Neural cell (in vitro differentiated cells): ENCODE measurements at regions not wholly inside any gene's neighbourhood (a gene's known extent, or its start where the extent isn't known, plus 50 kb on each side); places are given as distances from the start of the nearest gene placed in this dataset.

Source experiments
- CTCF ChIP-seq: fragments of 450-650 bp; IDR thresholded peaks from 2 replicates; pipeline ENCODE4 v1.5.1; 2014; ENCODE audit warnings: antibody characterized with exemption, mild to moderate bottlenecking, moderate library complexity; ENCODE audit not compliant: poor library complexity, severe bottlenecking
- EP300 ChIP-seq: fragments of 450-650 bp; conservative IDR thresholded peaks from 2 replicates; pipeline ENCODE4 v1.6.1; 2014; ENCODE audit warnings: antibody characterized with exemption, mild to moderate bottlenecking, moderate library complexity; ENCODE audit not compliant: poor library complexity, severe bottlenecking
- EZH2 ChIP-seq: fragments of 200-600, 300-800 bp; shearing (Covaris generic), sonication (generic); IDR thresholded peaks from 2 replicates; pipeline ENCODE4 v1.6.1; 2014; ENCODE audit warnings: antibody characterized with exemption, low read length, borderline replicate concordance, mild to moderate bottlenecking; ENCODE audit not compliant: insufficient read depth, poor library complexity, severe bottlenecking
- MXI1 ChIP-seq: fragments of 450-650 bp; conservative IDR thresholded peaks from 2 replicates; pipeline ENCODE4 v1.6.1; 2014; ENCODE audit warnings: antibody characterized with exemption, mild to moderate bottlenecking; ENCODE audit not compliant: poor library complexity, severe bottlenecking
- POLR2AphosphoS5 ChIP-seq: IDR thresholded peaks from 2 replicates; pipeline ENCODE4 v1.6.1; 2012
- RAD21 ChIP-seq: fragments of 450-650 bp; conservative IDR thresholded peaks from 2 replicates; pipeline ENCODE4 v1.6.1; 2014; ENCODE audit warnings: antibody characterized with exemption, mild to moderate bottlenecking, moderate library complexity
- REST ChIP-seq: IDR thresholded peaks from 2 replicates; pipeline ENCODE4 v1.6.1; 2012; ENCODE audit warnings: borderline replicate concordance
- SMC3 ChIP-seq: fragments of 450-650 bp; conservative IDR thresholded peaks from 2 replicates; pipeline ENCODE4 v1.6.1; 2014; ENCODE audit warnings: antibody characterized with exemption, mild to moderate bottlenecking, moderate library complexity; ENCODE audit not compliant: poor library complexity
- TAF1 ChIP-seq: IDR thresholded peaks from 2 replicates; pipeline ENCODE4 v1.6.1; 2012; ENCODE audit warnings: low read depth

DNA sequence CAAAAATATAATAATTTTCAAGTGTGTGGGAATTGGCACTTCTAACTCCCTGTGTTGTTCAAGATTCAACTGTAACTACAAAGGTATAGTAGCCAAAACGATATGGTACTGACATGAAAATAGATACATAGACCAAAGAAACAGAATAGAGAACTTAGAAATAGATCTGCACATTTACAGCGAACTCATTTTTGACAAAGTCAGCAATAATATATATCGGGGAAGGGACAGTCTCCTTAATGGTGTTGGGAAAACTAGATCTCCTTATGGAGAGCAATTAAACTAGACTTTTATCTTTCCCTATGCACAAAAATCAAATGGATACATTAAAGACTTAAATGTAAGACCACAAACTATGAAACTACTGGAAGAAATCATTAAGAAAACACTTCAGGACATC is 1530.6 kb upstream of the SLC39A10 start:
- TF ChIP-seq TAF1 (no peak), CTCF (no peak), EZH2 (no peak), RAD21 (no peak), SMC3 (no peak), EP300 (no peak), POLR2AphosphoS5 (no peak), REST (no peak), MXI1 (no peak)
